OCI-LY7 (cell line): ENCODE measurements at regions not wholly inside any gene's neighbourhood (a gene's known extent, or its start where the extent isn't known, plus 50 kb on each side); places are given as distances from the start of the nearest gene placed in this dataset.

ENCODE experiments used
- CTCF ChIP-seq: fragments of 200-600 bp; sonication (generic); conservative IDR thresholded peaks from 2 replicates; pipeline ENCODE4 v1.5.1; 2014; ENCODE audit warnings: mild to moderate bottlenecking, antibody characterized with exemption, low read length, moderate library complexity, mixed read lengths
- EZH2phosphoT487 ChIP-seq: fragments of 200-600 bp; sonication (generic); IDR thresholded peaks from 2 replicates; pipeline ENCODE4 v1.6.1; 2018; ENCODE audit warnings: low read depth, borderline replicate concordance, mild to moderate bottlenecking, mixed run types, antibody characterized with exemption, low read length, moderate library complexity, mixed read lengths

DNA sequence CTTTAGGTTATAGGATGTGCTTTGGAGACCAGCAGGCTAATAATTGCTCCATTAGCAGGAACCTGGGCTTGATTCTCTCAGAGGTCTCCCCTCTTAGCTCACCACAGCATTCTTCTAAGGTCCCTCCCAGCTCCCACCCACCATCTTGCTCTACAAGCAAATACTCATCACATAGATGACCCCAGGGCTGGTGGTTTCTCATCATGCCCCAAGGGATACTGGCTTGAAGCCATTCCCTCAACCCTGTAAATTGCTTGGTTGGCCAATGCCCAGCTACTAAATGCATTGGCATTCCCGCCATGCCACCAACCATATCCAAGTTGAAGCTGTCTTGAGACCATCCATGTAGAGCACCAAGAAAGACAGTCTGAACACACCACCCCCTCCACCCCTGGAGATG lies 130.2 kb upstream of the NCAM1 start:
- TF ChIP-seq CTCF (no peak), EZH2phosphoT487 (no peak)
